T47D (cell line): ENCODE measurements at regions not wholly inside any gene's neighbourhood (a gene's known extent, or its start where the extent isn't known, plus 50 kb on each side); places are given as distances from the start of the nearest gene placed in this dataset.

Experiments
- DNase-seq, 2 experiments: peaks; one replicate each; pipeline versions ENCODE4 v3.0.0 to v3.0.0-alpha.2; 2011 to 2012; ENCODE audit warnings: low read depth in 1 of 2, low spot score in 1 of 2
- JUND ChIP-seq: IDR thresholded peaks from 2 replicates; pipeline ENCODE4 v1.6.1; 2012; ENCODE audit warnings: low read depth
- in situ Hi-C: cut with HindIII; loops from 2 replicates; pipeline ENCODE4 v1.10.0; 2016; ENCODE audit warnings: low sequenced_read_pairs, low pct_unique_long_range_greater_than_20kb

DNA sequence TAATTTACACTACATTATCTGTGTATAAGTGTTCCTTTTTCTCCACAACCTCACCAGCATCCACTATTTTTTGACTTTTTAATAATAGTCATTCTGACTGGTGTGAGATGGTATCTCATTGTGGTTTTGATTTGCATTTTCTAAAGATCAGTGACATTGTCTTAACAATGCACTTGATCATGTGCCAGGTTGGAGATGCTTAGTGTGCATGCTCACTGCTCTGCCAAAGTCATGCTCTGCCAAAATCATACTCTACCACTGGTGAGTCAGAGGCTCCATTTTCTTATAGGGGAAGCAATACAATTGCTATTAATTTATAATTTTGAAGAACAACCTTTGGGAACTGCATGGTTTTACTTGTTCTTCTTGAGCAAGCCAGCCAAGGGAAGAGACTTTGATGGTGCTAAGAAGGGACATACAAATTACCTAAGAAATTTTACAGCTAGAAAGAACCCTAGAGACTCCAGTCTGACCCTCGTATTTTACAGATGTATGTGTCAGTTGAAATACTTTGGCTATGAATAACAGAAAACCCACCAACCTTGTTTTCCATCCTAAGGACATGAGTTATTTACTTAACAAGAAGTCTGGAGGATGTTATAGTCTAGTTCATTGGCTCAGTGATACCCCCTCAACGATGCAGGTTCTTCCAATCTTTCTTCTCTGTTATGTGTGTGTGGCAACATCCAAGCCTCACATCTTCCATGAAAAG is 368.9 kb downstream of the DDX10 start:
- in situ Hi-C loops: no loop called here
- no peak for TF ChIP-seq JUND
- no peak for DNase-seq

DNA sequence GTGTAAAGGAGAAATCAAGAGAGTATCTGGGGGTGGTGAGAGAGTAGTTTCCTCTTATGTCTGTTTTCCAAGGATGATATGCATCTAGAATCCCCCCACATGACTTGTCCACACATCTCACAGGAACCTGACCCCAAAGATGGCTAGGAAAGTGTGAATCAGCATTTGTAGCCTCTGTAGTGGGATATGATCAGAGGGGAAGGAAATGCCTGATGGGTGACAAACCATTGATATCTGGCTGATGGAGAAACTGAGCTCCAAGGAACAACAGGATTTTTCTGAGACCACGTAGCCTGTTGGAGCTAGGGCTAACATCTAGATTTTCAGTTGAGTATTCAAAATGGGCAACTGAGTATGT is 369.4 kb downstream of the DDX10 start:
- DNase-seq: no peak
- TF ChIP-seq JUND: no peak
- in situ Hi-C loops: no loop called here

DNA sequence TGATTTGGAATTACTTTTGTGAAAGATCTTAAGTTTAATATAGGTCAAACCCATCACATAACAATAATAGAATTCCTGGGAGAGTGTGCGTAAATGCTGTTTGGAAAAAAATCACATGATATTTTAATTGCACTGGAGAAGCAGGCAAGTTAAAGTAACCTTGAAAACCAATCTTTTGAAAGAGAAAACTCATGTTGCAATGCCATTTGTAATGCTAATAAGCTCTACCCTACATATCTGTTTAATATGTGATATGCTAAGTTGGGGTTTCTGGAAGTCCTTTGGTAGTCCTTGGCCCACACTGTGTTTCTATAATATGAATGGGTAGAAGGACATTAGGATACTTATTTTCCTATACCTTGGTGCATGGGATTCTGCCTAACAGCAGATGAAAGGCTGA is 370.4 kb downstream of the DDX10 start:
- no peak for TF ChIP-seq JUND
- in situ Hi-C loops: no loop called here
- no peak for DNase-seq

DNA sequence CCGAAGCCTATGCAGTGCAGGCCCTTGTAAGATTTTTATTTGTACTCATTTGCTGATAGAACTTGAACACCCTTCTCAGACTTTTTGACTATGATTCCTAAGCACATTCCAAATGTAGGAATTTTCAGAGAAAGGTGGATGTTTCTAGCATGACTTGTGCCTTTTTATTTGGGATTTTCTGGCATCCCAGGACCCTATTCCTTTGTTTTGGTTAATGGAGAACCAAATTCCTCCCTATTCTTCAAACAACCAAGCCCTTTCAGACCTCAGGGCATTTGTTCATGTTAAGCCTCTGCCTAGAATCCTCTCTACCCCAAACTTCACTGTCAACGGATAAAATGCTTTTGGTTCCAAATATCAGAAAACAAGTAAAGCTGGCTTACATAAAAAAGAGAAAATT is 371.1 kb downstream of the DDX10 start:
- in situ Hi-C loops: no loop called here
- no peak for DNase-seq
- TF ChIP-seq JUND: no peak

DNA sequence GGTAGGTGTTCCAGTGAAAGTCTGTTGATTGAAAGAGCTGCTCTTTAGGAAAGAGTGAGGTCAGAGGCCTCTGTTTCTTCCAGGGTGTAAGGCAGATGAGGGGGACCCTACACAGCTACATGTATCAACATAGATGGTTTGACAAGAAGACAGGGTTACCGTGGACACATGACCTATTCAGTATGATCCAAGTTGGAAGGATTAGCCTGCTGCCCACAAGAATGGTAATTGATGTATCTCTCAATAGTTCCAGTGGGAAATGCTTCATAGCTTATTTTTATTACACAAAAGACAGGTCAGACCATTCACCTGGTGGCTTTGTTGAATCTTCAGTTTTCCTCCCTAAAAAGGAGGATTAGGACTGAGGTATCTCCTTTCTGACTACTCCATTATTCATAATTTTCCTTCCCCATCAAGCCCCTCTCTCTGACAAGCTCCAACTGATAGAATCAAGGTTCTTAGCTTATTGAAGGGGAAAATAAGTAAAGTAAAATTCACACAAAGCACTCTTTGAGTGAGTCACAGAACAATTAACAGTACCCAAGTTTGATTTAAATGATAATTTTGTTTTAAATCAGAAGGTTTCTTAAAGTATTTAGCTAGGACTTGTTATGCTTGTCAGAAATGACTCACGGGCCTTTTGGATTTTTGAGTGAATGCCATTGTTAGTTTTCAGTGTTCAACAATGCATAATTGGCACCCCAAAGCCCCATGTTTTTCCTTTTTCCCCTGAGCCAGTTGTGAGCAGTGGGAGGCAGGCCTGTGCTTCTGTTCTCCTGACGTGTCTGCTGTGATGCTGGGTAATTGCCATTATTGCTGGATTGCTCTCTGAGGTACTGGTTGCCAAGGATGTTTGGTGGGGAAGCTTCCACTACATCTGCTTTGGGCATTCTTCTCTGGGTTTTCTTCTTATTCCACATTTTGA is 373.2 kb downstream of the DDX10 start:
- in situ Hi-C loops: no loop called here
- no peak for DNase-seq
- no peak for TF ChIP-seq JUND

DNA sequence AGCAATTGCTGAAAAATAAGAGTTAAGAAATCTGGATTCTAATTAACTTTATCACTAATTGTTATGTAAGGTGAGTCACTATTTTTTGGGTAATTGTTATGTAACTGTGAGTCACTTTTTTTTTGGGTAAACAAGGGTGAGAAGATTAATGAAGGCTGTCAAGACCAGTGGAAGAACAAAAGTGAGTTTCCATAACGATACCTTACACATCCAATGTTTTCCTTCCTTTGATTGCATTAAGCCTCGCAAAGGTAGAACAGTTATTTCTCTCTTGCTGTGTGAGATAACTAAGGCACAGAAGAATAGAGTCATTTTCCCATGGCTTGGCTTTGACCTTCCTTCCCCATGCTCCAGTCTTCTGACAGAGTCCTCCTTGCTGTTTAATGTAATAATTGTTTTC is 374.7 kb downstream of the DDX10 start:
- in situ Hi-C loops: no loop called here
- no peak for DNase-seq
- TF ChIP-seq JUND: no peak

DNA sequence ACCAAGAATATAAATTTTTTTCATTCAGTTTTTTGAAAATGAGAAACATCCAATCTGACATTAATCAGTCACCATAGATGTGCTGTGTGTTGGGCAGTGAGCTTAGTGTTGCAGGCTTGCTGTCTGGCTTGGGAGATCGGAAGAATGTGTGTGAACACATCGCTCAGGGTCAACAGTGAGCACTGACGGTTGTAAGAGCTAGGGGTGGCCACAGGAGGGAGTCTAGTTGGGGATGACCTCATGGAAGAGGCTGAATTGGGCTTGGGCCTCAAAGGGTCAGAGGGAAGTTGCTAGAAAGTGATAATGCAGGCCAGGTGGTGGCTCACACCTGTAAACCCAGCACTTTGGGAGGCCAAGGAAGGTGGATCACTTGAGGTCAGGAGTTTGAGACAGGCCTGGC is 375.4 kb downstream of the DDX10 start:
- TF ChIP-seq JUND: no peak
- peak in 1 of 2 experiments; percentile 56 for DNase-seq
- in situ Hi-C loops: no loop called here

DNA sequence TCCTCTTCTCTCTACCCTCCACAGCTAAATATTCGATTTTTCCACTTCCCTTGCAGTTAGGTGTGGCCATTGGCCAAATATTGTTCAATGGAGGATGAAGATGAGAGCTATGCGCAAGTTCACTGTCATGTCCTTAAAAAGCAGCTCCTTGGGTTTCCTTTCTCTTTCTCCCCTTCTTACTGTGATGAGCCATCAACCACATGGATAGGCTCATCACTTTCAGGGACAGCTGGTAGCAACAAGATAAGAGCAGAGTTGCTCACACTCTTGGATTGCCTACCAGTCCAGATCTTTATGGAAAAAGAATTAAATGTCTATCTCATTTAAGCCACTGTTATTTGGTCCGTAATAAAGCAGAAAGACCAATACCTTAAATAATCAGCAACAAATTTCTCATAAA is 377.0 kb downstream of the DDX10 start:
- DNase-seq: no peak
- in situ Hi-C loops: no loop called here
- TF ChIP-seq JUND: no peak

DNA sequence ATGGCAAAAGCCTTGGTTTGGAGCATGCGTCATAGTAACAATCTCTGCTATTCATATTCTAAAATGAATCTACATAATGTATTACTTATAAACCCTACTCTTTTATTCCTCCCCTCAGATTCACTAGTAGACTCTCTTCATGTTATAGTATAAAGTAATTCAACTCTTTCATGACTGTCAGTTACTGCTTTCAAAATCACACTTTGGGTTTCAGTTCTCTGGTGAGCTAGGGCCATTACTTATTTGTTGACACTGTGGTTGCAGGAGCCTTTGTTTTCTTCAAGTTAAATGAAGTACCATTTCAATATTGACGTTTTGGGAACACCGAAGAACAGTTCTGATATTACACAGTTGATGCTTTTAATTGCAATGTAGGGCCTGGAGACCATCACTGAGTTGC is 378.4 kb downstream of the DDX10 start:
- no peak for DNase-seq
- TF ChIP-seq JUND: no peak
- in situ Hi-C loops: no loop called here

DNA sequence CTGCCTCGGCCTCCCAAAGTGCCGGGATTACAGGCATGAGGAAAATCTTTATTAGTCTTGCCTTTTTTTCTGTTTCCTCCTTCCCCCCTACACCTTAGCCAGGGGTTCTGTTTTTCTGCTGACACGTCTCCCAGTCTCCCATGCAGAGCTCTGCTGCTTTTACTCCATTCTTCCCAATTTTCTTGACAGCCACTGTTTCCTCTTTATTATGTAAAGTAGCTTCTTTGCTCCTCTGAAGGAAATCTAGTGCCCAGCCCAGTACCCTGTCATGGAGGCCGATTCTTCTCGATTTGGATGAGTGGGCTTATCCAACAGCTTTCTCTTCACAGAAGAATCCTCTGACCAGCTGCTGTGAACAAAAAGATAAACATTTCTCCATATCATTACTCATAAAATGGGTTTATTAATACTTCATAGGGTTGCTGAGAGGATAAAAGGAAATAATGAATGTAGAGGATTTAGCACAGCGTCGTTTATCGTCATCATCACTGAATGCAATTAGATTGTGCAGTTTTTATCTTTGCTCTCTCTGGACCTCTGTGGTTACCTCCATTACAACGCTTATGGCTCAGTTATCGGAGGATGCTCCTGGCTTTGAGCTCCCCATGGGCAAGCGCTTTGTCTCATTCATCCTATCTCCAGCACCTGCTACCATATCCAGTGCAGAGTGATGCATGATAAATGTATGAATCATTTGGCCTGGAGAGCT is 375.6 kb upstream of the C11orf87 start:
- in situ Hi-C loops: no loop called here
- DNase-seq: no peak
- TF ChIP-seq JUND: no peak

DNA sequence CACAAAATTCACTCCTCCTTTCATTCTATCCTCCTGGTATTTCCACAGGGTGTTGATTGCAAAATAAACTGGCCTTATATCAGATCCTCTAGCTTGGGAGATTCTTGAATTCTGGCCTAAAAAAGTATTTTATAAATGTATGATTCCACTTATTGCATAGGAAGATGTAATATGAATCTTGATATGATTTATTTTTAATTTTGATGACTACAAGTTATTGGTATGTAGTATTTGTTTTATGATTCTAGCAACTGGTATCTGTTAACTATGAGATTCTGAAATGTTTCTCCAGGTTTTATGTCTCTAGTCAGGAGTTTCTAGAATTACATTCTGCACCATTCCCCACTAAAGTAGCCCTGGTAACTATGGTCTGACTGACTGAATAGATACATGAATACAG is 373.9 kb upstream of the C11orf87 start:
- TF ChIP-seq JUND: no peak
- in situ Hi-C loops: no loop called here
- DNase-seq: no peak

DNA sequence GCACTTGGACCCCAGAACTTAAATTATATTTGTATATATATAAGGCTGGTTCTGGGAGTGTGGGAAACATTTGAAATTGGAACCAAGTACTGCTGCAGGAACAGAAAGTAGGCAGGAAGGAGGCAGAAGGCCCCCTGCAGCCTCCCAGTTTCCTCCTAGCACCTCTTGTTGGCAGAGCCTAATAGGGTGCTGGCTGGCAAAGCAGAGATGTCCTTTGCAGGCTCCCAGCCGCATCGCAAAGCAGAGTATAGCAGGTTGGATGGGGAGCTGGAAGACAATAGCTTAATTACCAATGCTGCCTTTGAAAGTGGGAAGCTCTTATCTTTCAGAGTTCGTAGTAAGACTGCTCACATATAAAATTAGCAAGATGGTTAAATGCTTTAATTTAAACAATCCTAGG is 370.8 kb upstream of the C11orf87 start:
- in situ Hi-C loops: no loop called here
- no peak for DNase-seq
- TF ChIP-seq JUND: no peak

DNA sequence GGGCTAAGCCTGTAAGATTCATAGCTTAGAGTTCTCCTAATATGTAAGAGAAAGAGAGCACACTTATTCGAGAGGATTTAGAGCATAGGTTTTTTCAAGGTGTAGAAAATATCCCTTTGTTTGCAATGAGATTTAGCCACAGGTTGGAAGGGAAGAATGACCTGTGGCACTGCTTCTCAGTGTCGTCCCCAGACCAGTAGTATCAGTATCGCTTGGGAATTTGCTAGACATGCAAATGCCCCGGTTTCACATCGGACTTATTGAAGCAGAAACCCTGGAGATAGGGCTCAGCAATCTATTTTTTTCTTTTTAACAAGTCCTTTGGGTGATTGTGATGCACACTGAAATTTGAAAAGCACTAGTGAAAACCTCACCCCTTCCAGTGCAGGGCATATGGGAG is 362.6 kb upstream of the C11orf87 start:
- TF ChIP-seq JUND: no peak
- DNase-seq: peak in 1 of 2 experiments; percentile 41
- in situ Hi-C loops: no loop called here
